GM18520 (cell line): ENCODE measurements at regions not wholly inside any gene's neighbourhood (a gene's known extent, or its start where the extent isn't known, plus 50 kb on each side); places are given as distances from the start of the nearest gene placed in this dataset.

Experiments
- ATAC-seq: cut with Tn5 transposase; IDR thresholded peaks from one replicate; pipeline ENCODE4 v1.9.1; 2021; ENCODE audit not compliant: unreplicated experiment

GRCh38 chr11:116454951-116455350 lies 317.8 kb downstream of the BUD13 start:
- no peak for ATAC-seq

- no peak for ATAC-seq
Observed at GRCh38 chr11:116454020-116454645, 318.7 kb downstream of the BUD13 start.

DNA sequence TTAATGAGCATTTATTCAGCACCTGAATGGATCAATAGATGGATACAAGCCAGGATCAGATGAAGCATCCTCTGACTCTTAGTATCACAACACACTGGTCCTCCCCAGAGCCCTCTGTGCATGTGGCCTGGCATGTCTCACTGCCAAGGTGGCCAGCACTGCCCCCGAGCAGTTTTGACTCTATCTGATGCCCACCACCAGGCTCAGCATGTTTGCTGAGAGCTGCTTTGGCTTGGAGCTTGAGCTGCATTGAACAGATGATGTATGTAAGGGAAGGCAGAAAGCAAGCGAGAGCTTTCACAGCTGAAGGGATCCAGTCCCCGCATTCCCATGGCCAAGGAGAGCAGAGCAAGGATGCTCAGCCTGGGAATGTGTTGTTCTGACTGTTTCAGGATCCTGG lies 320.3 kb downstream of the BUD13 start:
- no peak for ATAC-seq

DNA sequence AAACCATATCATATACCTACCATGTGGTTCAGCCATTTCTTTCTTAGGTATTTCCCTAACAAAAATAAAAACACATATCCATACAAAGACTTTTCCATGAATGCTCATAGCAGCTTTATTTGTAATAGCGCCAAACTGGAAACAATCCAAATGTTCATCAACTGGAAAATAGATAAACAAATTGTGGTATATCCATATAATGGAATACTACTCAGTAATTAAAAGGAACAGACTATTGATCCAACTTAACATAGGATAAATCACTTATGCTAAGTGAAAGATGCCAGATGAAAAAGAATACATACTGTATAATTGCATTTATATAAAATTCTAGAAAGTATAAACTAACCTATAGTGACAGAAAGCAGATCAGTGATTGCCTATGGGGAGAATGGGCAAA lies 323.3 kb downstream of the BUD13 start:
- ATAC-seq, result no peak

GRCh38 chr11:116446048-116446941 lies 326.5 kb downstream of the BUD13 start:
- ATAC-seq, result no peak

- ATAC-seq, result no peak
Observed at GRCh38 chr11:116445108-116446047, 327.4 kb downstream of the BUD13 start.

DNA sequence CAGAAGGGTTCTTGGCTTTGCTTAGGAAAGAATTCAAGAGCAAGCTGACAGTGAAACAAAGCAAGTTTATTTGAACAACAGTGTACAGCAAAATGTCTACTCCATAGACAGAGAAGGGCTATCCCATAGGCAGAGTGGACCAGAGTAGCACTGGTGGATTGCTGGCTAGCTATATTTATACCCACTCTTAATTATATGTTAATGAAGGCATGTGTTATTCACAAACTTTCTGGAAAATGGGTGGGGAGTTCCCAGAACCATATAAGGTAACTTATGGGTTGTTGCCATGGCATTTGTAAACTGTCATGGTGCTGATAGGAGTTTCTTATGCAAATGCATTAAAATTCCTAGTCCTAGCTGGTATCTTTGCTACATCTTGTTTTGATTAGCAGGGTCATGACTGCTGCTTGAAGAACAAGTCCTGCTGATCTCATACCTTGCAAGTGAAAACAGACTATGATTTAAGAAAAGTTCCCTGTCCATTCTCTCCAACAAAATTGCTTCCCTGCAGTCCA lies 330.5 kb downstream of the BUD13 start:
- no peak for ATAC-seq

DNA sequence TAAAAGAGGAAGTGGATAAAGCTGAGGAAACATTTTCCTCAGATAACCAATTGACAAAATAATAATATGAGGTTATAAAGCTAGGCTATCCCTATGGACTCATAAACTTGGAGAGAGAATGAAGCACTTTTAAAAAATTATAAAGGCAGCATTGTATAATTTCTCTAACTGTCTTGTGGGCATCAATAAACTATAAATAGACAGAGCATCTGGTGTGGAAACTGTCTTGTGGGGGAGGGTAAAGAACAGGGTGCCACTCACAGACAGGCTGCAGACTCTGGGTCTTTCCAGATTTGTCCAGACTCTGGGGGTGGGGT lies 333.5 kb downstream of the BUD13 start:
- no peak for ATAC-seq

DNA sequence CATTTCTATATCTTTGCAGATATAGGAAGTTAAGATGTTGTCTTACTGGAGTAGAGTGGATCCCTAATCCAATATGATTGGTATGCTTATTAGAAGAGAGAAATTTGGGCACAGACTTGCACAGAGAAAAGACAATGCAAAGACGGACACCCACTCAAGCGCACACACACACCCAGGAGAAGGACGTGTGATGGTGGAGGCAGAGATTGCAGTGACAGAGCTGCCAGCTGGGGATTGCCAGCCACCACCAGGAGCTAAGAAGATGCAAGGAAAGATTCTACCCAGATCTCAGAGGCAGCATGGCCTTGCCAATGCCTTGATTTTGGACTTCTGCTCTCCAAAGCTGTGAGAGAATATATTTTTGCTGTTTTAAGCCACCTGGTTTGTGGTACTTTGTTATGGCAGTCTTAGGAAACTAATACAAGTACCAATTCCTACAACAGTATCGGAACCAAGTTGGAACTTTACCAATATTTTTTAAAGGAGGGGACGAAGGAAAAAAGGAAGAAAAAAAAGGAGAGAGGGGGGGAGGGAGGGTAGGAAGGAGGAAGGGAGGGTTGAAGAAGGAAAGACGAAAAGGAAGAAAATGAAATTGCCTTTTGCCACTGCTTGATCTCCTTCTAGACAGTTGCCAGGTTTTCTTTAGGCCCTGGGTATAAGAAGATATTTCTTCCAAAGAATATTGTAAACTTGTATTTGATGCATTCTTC lies 334.0 kb downstream of the BUD13 start:
- ATAC-seq, result no peak

- no peak for ATAC-seq
Observed at GRCh38 chr11:116434986-116435385, 337.8 kb downstream of the BUD13 start.

DNA sequence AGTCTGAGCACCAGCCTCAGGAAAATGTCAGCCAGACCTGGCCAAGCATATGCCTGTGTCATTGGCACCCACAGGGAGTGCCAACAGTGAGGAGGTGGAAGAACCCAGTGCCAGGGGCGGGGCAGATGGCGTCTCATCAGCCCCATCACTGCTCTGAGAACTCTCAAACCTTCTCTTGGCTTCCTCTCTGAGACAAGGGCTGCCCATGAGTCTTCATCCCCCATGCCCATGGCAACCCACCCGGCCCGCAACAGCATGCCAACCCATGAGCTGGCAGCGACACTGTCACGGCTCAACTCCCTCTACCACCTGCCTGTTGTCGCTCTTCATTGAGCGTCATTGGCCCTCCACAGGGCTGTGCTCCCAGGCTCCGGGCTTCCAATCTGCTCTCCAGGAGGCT lies 340.5 kb downstream of the BUD13 start:
- no peak for ATAC-seq

DNA sequence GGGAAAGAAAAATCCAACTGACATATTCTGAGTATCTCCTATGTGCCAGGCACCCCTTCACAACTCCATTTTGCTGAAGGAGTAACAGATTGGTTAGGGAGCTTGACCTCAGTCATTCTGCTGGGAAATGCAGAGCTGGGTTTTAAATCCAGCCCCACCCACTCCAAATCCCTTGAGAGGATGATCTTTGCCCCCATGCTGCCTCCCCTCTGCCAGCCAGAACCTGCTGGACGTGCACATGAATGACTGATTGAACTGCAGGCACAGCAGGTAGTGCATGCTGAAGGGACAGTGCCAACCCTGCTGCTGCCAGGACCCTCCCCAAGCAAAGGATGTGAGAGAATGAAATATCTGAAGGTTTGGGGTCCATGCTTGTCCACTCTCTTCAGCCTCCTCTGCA lies 340.9 kb downstream of the BUD13 start:
- no peak for ATAC-seq

DNA sequence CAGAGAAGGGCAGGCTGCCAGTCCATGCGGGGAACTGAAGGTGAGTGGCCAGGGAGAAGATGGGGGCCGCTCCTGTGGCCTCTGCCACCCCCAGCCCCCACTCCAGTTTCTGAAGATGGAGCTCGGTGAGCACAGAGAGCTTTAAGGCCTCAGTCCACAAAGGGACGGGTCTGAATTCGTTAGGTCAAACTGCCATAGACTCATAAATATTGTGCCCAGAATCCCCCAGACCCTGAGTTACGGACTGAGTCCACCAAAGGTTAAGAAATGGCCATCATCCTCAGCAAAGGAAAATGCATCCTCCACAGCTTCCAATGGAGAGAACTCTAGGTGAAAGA lies 344.2 kb downstream of the BUD13 start:
- ATAC-seq, result no peak

DNA sequence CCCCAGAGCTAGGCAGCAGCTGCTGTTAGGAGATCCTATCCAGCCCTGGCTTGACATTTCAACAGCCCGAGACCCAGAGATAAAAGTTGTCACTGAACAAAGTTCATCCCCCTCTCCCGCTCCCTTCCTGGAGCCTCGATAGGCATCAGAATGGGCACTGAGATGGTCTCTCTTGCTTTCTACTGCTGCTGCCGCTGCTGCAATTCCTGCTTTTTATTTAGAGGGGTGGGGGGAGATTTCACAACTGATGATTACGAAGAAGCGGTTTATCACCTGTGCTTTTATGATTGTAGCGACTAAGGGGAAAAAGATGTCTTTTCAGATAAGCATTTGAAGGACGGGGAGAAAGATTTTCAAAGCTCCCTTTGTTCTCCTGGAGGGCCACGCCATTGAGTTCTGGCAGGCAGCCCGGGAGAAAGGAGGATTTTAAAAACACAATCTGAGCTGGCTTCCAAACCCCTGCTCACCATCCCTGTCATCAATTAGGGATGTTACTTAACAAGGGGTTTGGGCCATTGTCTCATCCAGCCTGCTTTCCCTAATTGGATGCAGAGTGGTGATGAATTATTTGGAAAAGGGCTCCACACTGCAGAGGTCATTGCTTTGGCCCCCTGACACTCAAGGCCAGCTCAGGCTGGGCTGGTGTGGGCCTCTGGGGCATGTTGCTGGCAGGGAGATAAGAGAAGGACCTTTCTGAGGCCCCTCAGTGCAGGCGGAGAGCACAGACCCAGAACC lies 344.7 kb downstream of the BUD13 start:
- ATAC-seq, result no peak

DNA sequence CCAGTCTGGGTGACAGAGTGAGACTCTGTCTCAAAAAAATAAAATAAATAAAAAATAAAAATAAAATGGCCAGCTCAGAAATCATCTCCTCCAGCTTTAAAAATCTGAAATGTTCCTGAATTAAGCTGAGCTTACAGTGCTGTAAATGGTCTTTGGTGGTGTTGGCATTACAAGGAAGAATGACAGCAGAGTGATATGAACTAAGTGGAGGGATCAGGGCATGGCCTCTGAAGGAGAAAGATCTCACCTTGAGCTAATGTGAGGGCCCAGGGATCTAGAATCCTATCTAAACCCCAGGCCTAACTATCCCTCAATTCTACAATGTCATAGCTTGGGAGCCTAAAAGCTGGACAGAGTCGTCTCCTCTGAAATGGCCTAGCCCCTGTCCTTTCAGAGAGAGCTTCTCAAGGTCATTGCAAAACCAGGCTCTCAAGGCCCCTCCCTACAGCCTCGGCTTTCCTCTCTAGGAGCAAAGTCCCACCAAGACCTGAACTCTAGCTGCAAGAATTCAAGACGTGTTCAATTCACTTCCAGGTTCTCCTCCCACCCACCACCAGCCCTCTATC lies 345.4 kb downstream of the BUD13 start:
- no peak for ATAC-seq

GRCh38 chr11:116426761-116427160 lies 346.0 kb downstream of the BUD13 start:
- ATAC-seq, result no peak

DNA sequence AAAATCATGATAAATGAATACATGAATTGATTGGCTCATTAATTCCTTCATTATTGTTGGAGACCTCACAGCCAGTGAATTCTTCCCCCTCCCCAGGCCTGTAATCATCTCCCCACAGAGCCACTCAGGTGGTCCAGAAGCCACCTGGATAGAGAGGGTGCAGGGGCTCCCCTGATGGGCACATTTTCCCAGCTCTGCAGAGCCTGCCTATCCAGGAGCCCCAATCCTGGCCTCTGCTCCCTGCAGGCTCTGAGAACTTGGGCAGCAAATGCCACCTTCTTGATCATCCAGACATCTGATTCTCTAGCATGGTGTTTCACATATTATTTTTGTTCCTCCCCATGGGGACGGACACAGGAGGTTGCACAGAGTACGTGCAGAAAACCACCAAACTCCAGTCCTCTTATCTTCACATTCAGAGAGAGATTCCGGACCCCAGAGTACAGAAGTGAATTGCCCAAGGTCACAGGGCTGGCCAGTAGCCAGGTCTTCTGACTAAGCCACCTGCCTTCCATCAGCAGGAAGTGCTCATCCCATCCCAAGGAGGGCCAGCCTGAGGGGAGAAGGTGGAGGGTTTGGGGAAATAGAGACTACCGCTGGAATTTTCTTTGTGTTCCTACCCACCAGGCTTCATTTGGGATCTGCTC lies 348.0 kb downstream of the BUD13 start:
- no peak for ATAC-seq

DNA sequence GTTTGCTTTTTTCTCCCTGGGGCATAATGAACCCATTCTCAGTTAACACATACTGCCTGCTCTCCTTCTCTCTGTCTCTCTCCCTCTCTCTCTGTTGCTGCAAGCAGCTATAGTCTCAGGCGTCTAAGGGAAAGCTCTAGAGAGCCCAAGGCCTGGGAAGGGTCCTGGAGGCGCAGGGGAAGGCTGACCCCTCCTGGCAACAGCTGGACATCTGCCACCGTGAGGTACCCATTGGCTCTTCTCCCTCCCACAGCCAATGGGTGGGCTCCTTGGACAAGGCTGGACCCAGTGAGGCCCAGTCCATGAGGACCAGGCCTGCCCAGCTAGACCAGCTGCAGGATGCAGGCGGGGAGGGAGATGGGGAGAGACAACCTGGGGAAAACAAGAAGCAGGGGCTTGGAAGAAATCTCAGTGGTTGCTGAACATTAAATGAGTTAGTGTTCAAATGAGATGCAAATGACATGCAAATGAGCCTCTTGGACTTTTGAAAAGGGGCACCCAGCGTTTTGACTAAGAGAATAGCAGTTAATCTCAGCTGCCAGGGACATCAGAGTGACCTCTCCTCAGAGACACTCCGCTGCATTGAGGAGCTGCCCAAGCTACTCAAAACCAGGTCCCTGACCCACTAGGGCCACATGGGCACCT lies 349.7 kb downstream of the BUD13 start:
- no peak for ATAC-seq

DNA sequence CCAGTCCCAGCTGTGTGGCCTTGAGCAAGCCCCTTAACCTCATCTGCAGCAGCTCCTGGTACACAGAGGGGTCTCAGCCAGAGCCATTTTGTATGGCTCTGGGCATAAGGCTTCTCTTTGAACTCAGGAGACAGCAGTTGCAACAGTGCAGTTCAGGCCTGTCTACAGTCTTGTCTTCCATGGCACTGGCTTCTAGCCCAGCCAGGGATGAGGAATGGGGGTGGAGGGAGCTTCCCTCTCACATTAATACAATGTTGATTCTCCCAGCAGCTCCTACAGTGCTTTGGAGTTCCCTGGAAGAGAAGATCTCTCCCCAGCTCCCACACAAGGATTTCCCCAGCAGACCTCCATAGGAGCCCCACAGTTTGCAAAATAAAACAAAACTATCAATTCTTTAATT lies 350.2 kb downstream of the BUD13 start:
- no peak for ATAC-seq
